ENCODE measurements at regions not wholly inside any gene's neighbourhood (a gene's known extent, or its start where the extent isn't known, plus 50 kb on each side); places are given as distances from the start of the nearest gene placed in this dataset.

- DNase-seq (ENCODE audit: low spot score), result no peak
- no peak for TF ChIP-seq CTCF (IDR thresholded peaks at IDR 0.05; ENCODE audit: borderline replicate concordance, control extremely low read depth, extremely low read depth, insufficient read depth, missing control alignments)
- in situ Hi-C loops (cut with MboI; ENCODE audit: low sequenced_read_pairs, unreplicated experiment), result no loop called here
Observed at GRCh38 chr9:107742531-107743309, 253.2 kb upstream of the KLF4 start.

GRCh38 chr9:107740088-107740980, 250.8 kb upstream of the KLF4 start:
- DNase-seq (ENCODE audit: low spot score), result no peak
- in situ Hi-C loops (cut with MboI; ENCODE audit: low sequenced_read_pairs, unreplicated experiment), result no loop called here
- no peak for TF ChIP-seq CTCF (IDR thresholded peaks at IDR 0.05; ENCODE audit: borderline replicate concordance, control extremely low read depth, extremely low read depth, insufficient read depth, missing control alignments)

GRCh38 chr9:107739601-107740082, 250.1 kb upstream of the KLF4 start:
- in situ Hi-C loops (cut with MboI; ENCODE audit: low sequenced_read_pairs, unreplicated experiment), result no loop called here
- DNase-seq (ENCODE audit: low spot score), result no peak
- TF ChIP-seq CTCF (IDR thresholded peaks at IDR 0.05; ENCODE audit: borderline replicate concordance, control extremely low read depth, extremely low read depth, insufficient read depth, missing control alignments), result no peak

GRCh38 chr9:107738789-107739188, 249.2 kb upstream of the KLF4 start:
- TF ChIP-seq CTCF (IDR thresholded peaks at IDR 0.05; ENCODE audit: borderline replicate concordance, control extremely low read depth, extremely low read depth, insufficient read depth, missing control alignments), result no peak
- in situ Hi-C loops (cut with MboI; ENCODE audit: low sequenced_read_pairs, unreplicated experiment), result no loop called here
- no peak for DNase-seq (ENCODE audit: low spot score)

GRCh38 chr9:107737987-107738743, 248.6 kb upstream of the KLF4 start:
- in situ Hi-C loops (cut with MboI; ENCODE audit: low sequenced_read_pairs, unreplicated experiment), result no loop called here
- no peak for DNase-seq (ENCODE audit: low spot score)
- no peak for TF ChIP-seq CTCF (IDR thresholded peaks at IDR 0.05; ENCODE audit: borderline replicate concordance, control extremely low read depth, extremely low read depth, insufficient read depth, missing control alignments)

- no peak for DNase-seq (ENCODE audit: low spot score)
- in situ Hi-C loops (cut with MboI; ENCODE audit: low sequenced_read_pairs, unreplicated experiment), result no loop called here
- no peak for TF ChIP-seq CTCF (IDR thresholded peaks at IDR 0.05; ENCODE audit: borderline replicate concordance, control extremely low read depth, extremely low read depth, insufficient read depth, missing control alignments)
Observed at GRCh38 chr9:107737610-107737986, 248.0 kb upstream of the KLF4 start.
